GM18507 (cell line): ENCODE measurements at regions not wholly inside any gene's neighbourhood (a gene's known extent, or its start where the extent isn't known, plus 50 kb on each side); places are given as distances from the start of the nearest gene placed in this dataset.

Experiments used
- DNase-seq: peaks from one replicate; pipeline ENCODE4 v3.0.0; 2011; ENCODE audit warnings: low read depth; ENCODE audit not compliant: insufficient read length; ENCODE audit errors: extremely low spot score
- FAIRE-seq: peaks from 2 replicates; lab custom pipeline; 2011; peaks lifted over from hg19 to GRCh38; lab: Jason Lieb, UNC

DNA sequence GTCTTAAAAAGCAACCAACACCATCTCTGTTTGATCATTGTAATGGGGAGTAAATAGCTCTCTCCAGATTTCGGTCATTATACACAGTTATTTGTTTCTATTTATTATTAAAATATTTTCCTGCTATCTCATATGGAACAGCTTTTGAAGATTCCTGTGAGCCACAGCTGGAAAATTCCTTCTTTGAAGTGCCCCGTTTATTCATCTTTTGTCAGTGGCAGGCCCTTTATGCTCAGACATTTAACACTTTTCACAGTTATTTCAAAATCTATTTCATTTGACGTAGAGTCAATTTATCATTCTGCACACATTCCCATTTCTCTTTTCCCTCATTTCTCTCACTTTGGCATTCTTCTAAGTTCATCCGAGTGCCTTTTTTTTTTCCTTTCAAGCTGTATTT is 245.9 kb upstream of the ELAC2 start:
- FAIRE-seq (no peak), DNase-seq (no peak)

GRCh38 chr17:13256545-13256944 is 238.7 kb upstream of the ELAC2 start:
- DNase-seq (no peak), FAIRE-seq (no peak)

DNA sequence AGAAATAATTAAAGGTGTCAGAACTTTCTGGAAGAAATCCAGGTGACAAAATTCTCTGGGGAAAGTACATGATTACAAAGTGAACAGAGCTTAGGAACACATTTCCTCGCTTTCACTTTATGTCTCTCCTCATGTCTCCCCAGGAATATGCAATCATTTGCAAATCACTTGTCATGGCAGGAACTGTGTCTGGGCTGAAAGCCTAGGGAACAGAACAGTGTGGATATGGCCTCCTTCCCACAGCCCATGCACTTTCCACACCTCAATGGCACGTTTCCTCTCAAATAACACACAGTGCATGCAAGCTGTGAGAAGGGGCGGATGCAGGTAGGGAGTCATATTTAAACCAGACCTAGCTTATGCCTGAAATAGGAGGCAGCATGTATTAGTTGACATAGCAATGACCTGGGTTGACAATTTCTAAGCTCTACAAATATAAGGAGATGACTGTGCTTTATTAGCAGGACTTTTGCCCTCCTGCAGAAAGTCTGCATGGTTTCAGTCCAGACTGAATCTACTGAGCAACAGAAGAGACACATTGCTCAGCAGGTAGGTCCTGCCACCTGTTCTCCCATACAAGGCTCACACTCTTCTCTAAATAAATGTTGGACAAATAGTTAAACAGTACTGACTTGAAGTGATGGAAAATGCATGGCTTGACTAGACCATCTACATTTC is 236.0 kb upstream of the ELAC2 start:
- DNase-seq (no peak), FAIRE-seq (no peak)

DNA sequence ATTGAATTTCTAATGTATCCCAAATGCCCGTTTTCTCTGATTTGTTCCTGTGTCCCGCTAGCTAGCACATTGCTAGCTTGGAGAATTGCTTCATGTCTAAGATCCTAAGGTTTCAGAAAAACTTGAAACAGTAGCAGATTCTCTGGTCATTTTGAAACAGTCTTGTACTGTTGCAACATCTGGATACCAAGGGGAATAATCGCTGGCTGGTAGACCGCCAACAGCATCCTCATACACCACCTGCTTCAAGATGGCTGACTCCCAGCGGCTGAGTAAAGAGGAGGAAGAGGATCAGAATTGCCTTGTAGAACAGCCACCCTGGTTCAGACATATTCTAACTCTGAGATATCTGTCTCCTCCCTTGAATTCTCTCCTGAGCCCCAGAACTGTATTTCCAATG is 226.7 kb upstream of the ELAC2 start:
- no peak for DNase-seq
- no peak for FAIRE-seq

GRCh38 chr17:13243585-13243984 is 225.8 kb upstream of the ELAC2 start:
- DNase-seq (no peak), FAIRE-seq (no peak)

- FAIRE-seq (no peak), DNase-seq (no peak)
Observed at GRCh38 chr17:13240851-13241250, 223.0 kb upstream of the ELAC2 start.

DNA sequence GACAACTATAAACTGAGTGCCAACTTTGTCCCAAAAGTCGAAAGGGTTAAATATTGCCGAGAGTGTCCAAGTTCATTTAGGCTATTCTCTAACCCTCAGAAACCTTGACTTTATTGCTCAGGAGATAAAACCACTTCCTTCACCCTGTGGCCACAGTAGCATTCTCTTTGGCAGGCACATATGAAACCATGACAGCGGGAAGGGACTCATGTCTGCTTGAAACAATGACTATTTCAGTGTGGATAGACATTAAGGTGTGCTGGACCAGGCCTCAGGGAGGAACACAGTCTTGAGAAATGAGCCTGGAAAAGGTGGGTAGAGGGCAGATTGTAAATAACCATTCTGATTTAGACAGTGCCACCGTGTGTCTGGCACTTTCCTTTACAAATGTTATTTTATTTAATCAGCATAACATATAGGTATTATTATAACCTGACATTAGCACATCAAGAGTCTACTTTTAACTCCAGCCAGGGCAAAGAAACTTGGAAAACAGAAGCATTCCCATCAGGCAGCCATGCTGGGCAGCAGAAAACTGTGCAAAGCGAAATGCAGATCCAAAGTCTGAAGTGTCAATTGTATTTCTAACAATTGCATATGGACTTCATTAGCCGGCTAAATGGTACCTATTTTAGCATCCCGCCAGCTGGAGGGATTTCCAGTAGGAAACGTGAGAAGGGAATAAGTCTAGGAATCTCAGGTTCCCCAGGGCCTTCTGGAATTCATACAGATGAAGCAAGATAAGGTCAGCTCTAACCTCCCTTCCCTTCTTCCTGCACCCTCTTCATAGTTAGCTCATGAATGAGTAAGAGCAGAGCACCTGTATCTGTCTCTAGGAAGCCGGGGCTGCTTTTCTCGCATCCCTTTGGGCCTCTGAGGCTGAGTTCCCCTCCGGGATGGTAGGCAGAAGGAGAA is 212.8 kb upstream of the ELAC2 start:
- FAIRE-seq (no peak), DNase-seq (no peak)

DNA sequence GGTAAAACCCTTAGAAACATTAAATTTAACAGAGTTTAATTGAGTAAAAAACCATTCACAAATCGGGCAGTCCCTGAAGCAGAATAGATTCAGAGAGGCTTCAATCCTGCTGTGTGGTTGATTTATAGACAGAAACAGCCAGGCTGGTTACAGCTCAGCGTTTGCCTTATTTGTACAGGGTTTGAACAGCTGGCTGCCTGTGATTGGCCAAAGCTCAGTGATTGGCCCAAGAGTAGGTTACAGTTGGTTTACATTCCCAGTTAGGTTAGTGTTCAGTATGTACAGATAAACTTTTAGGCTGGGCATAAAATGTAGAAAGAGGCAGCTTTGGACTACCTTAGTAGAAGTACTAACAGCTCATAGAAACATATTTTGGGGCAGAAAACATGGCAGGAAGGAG is 210.4 kb upstream of the ELAC2 start:
- DNase-seq: no peak
- no peak for FAIRE-seq

DNA sequence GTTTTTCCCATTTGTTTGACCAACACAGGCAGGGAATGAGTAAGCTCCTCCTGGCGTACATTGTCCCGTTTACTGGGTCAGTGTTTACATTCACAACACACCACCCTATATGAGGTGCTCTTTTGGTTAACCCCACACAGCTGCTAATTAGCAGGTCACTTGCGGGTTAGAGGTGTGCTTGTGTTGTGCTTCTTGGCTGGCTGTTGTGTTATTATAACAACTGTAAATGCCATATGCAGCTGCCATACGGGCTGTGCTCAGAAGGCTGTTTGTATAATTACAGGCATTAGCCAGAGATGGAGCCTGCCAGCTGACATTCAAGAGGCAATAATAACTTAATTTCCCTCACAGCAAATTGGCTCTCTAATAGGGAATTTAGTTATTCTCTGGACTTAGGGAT is 205.1 kb upstream of the ELAC2 start:
- DNase-seq (no peak), FAIRE-seq (no peak)

DNA sequence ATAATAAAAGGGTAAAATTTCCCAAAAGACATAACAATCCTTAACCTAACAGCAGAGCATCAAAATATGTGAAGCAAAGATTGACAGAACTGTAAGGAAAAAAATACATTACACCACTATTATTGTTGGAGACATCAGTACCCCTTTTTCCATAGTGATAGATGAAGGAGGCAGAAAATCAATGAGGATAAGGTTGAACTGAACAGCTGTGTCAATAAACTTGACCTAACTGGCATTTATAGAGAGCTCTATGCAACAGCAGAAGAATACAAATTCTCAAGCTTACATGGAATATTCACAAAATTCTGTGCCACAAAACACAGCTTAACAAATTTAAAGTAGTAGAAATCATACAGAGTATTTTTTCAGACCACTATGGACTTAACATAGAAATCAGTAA is 195.0 kb upstream of the ELAC2 start:
- no peak for DNase-seq
- FAIRE-seq: no peak

- no peak for FAIRE-seq
- no peak for DNase-seq
Observed at GRCh38 chr17:13209081-13209480, 191.3 kb upstream of the ELAC2 start.

- no peak for FAIRE-seq
- DNase-seq: no peak
Observed at GRCh38 chr17:13204607-13205237, 186.9 kb upstream of the ELAC2 start.

GRCh38 chr17:13202835-13203234 is 185.0 kb upstream of the ELAC2 start:
- no peak for DNase-seq
- no peak for FAIRE-seq

GRCh38 chr17:13200671-13201070 is 182.8 kb upstream of the ELAC2 start:
- FAIRE-seq (no peak), DNase-seq (no peak)

- DNase-seq: no peak
- no peak for FAIRE-seq
Observed at GRCh38 chr17:13199425-13199824, 181.6 kb upstream of the ELAC2 start.

- FAIRE-seq (no peak), DNase-seq (no peak)
Observed at GRCh38 chr17:13197586-13197985, 179.8 kb upstream of the ELAC2 start.

GRCh38 chr17:13194887-13195286 is 177.1 kb upstream of the ELAC2 start:
- DNase-seq (no peak), FAIRE-seq (no peak)

DNA sequence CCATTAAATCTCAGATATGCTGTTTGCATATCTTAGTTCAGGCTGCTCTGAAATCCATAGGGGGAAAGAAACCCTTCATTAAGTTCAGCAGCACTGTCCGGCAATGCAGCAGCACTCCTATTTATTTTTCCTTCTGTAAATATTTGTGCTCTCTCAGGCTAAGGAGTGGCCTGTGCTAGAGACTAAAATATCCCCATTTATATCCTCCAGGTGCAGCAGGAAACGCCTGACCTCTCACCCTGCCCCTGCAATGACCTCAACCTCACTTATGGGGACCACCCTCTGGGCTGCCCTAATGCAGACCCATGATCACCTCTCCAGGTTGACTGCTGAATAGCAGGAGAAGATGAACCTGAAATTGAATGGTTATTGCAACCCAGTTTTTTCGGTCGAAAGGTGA is 165.0 kb upstream of the ELAC2 start:
- no peak for FAIRE-seq
- no peak for DNase-seq

GRCh38 chr17:13182450-13182849 is 164.6 kb upstream of the ELAC2 start:
- no peak for FAIRE-seq
- DNase-seq: no peak

DNA sequence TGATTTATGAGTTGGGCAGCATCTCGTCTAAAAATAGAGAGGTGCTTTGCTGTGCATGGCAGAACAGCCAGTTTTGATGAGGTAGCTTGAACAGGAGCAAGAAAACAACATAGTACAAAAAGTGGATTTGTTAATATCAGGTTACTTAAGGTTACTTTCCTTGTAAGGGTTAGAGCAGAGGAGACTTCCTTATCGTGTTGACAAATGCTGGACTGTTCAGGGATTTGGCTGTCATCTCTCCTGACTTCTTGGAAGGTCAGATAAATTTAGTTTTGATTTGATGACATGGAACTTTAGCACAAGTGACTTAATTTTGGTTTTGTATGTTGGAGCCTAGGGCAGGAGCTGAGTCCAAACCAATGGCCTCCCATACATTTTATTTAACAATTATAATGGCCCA is 163.9 kb upstream of the ELAC2 start:
- DNase-seq: no peak
- no peak for FAIRE-seq

- DNase-seq (no peak), FAIRE-seq (no peak)
Observed at GRCh38 chr17:13176436-13176835, 158.6 kb upstream of the ELAC2 start.
